Neural progenitor cell (in vitro differentiated cells): ENCODE measurements at regions not wholly inside any gene's neighbourhood (a gene's known extent, or its start where the extent isn't known, plus 50 kb on each side); places are given as distances from the start of the nearest gene placed in this dataset.
A peak's percentile ranks its signal among the peaks of the same experiment; 100 is the strongest.
"Not testable (repeated sequence)": the region's sequence is repeated elsewhere in the genome, so short reads cannot be mapped to it uniquely, and the experiment has no call there.

Source experiments
- DNase-seq: peaks from one replicate; pipeline ENCODE4 v3.0.0-alpha.2; 2016; ENCODE audit warnings: low spot score
- H2AFZ ChIP-seq: fragments of 200-600 bp; sonication (generic); replicated peaks from 2 replicates; pipeline ENCODE4 v1.6.1; 2016; ENCODE audit warnings: antibody characterized with exemption
- H3F3A ChIP-seq: fragments of 200-600 bp; sonication (generic); 2 replicates; pipeline ENCODE4 v1.6.1; 2016; ENCODE audit warnings: antibody characterized with exemption, low read depth
- H3K27ac ChIP-seq: fragments of 200-600 bp; sonication (generic); 2 replicates; pipeline ENCODE4 v1.5.1; 2016; ENCODE audit warnings: mild to moderate bottlenecking
- H3K27me3 ChIP-seq: fragments of 200-600 bp; sonication (generic); 2 replicates; pipeline ENCODE4 v1.6.1; 2016; ENCODE audit warnings: mild to moderate bottlenecking, moderate library complexity
- H3K36me3 ChIP-seq: fragments of 200-600 bp; sonication (generic); 2 replicates; pipeline ENCODE4 v1.5.1; 2016
- H3K4me1 ChIP-seq: fragments of 200-600 bp; sonication (generic); 2 replicates; pipeline ENCODE4 v1.6.1; 2016; ENCODE audit warnings: mixed run types
- H3K4me2 ChIP-seq: fragments of 200-600 bp; sonication (generic); 2 replicates; pipeline ENCODE4 v1.6.1; 2016
- H3K4me3 ChIP-seq: fragments of 200-600 bp; sonication (generic); 2 replicates; pipeline ENCODE4 v1.5.1; 2016
- H3K79me2 ChIP-seq: fragments of 200-600 bp; sonication (generic); 2 replicates; pipeline ENCODE4 v1.6.1; 2016; ENCODE audit warnings: low read depth
- H3K9ac ChIP-seq: fragments of 200-600 bp; sonication (generic); 2 replicates; pipeline ENCODE4 v1.6.1; 2016
- H3K9me3 ChIP-seq: fragments of 200-600 bp; sonication (generic); 2 replicates; pipeline ENCODE4 v1.5.1; 2016; ENCODE audit warnings: low read depth
- H4K20me1 ChIP-seq: fragments of 200-600 bp; sonication (generic); 2 replicates; pipeline ENCODE4 v1.6.1; 2016; ENCODE audit warnings: low read depth
- H3K27ac Mint-ChIP-seq: 3 replicates; pipeline ENCODE4 v1.8.0; 2021; ENCODE audit warnings: mixed read lengths
- H3K27me3 Mint-ChIP-seq: 2 replicates; pipeline ENCODE4 v1.8.0; 2022; ENCODE audit warnings: low read depth, mild to moderate bottlenecking, inconsistent platforms, moderate library complexity, mixed read lengths; ENCODE audit not compliant: insufficient read depth
- H3K36me3 Mint-ChIP-seq: 3 replicates; pipeline ENCODE4 v1.8.0; 2021; ENCODE audit warnings: mixed read lengths
- H3K4me1 Mint-ChIP-seq: 3 replicates; pipeline ENCODE4 v1.8.0; 2021; ENCODE audit warnings: mixed read lengths
- H3K4me3 Mint-ChIP-seq: 3 replicates; pipeline ENCODE4 v1.8.0; 2021; ENCODE audit warnings: mild to moderate bottlenecking, moderate library complexity, mixed read lengths
- H3K9me3 Mint-ChIP-seq: 3 replicates; pipeline ENCODE4 v1.8.0; 2020; ENCODE audit warnings: mixed read lengths
- EZH2 ChIP-seq: fragments of 200-600 bp; sonication (generic); IDR thresholded peaks from 2 replicates; pipeline ENCODE4 v1.6.1; 2017; ENCODE audit warnings: antibody characterized with exemption, mild to moderate bottlenecking, moderate library complexity
- EZH2phosphoT487 ChIP-seq: fragments of 200-600 bp; sonication (generic); IDR thresholded peaks from 2 replicates; pipeline ENCODE4 v1.6.1; 2017; ENCODE audit warnings: antibody characterized with exemption
- TF ChIP-seq, protein P1 (sequence below): fragments of 200-600 bp; sonication (generic); IDR thresholded peaks from 2 replicates; pipeline ENCODE4 v1.5.1; 2017; ENCODE audit warnings: antibody characterized with exemption, mild to moderate bottlenecking

DNA sequence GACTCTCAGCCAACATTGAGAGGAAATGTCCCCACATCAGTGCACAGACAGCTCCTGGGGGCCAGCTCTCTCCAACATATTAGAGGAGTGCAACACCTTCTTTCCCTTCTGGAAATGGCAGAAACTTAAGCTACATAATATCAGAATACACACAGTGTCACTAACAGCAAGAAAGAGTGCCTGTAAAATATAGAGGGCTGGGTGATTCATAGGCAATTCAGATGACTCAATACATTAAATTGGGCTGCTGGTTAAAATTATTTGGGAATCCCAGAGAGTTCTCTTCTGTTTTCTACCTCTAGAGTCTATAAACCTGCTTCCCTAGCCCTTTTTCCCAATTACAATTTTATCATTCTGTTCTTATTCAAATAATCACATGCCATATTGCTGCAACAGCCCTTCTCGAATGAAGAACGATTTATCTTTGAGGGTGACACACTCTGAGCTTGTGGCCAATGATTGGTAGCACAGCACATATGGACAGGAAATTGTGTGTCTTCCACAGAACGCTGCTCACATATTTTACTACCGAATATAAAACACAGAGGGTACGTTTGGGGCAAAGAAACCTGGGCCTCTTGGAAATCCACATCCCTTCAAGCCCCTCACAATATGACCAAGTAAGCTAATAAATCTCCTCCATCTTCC, 381.2 kb downstream of the MBD2 start:
- DNase-seq: no peak
- Histone ChIP-seq H3F3A (no peaks in the 10 kb centered on the region), H3K4me3 (no peak overlapping the region), H2AFZ (no peak overlapping the region), H3K27me3 (no peaks in the 10 kb centered on the region), H3K9ac (no peak overlapping the region), H4K20me1 (no peaks in the 10 kb centered on the region), H3K9me3 (no peaks in the 10 kb centered on the region), H3K27ac (no peak overlapping the region), H3K36me3 (no peaks in the 10 kb centered on the region), H3K4me1 (no peaks in the 10 kb centered on the region), H3K79me2 (no peaks in the 10 kb centered on the region), H3K4me2 (no peak overlapping the region)
- Mint-ChIP-seq H3K27ac (no peak overlapping the region), H3K9me3 (peaks cover 5% of the 10 kb centered on the region), H3K36me3 (no peaks in the 10 kb centered on the region), H3K4me1 (no peaks in the 10 kb centered on the region), H3K4me3 (no peak overlapping the region), H3K27me3 (no peaks in the 10 kb centered on the region)
- TF ChIP-seq EZH2: no peak
- TF ChIP-seq, protein P1, sequence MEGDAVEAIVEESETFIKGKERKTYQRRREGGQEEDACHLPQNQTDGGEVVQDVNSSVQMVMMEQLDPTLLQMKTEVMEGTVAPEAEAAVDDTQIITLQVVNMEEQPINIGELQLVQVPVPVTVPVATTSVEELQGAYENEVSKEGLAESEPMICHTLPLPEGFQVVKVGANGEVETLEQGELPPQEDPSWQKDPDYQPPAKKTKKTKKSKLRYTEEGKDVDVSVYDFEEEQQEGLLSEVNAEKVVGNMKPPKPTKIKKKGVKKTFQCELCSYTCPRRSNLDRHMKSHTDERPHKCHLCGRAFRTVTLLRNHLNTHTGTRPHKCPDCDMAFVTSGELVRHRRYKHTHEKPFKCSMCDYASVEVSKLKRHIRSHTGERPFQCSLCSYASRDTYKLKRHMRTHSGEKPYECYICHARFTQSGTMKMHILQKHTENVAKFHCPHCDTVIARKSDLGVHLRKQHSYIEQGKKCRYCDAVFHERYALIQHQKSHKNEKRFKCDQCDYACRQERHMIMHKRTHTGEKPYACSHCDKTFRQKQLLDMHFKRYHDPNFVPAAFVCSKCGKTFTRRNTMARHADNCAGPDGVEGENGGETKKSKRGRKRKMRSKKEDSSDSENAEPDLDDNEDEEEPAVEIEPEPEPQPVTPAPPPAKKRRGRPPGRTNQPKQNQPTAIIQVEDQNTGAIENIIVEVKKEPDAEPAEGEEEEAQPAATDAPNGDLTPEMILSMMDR: no peak
- TF ChIP-seq EZH2phosphoT487: no peak

DNA sequence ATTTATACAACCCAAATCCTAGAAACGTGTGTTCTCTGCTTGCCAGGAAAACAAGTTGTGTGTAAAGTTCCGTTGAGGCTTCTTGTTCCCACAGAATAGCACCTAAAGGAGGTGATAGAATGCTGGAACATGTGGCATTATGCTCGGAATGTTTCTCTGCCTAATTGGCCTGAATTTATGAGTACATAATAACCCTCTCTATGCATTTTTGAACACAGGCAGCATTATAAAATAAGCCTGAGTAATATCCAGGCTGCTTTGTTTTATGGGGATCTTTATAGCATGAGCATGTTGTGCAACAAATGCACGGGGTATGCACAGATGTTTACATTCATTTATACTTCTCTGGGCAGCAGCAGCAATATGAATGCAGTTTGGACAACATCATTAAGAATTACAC, 385.7 kb downstream of the MBD2 start:
- no peak overlapping the region for H3K9ac ChIP-seq
- no peaks in the 10 kb centered on the region for H3K36me3 Mint-ChIP-seq
- H3K36me3 ChIP-seq: peaks cover 5% of the 10 kb centered on the region
- no peak for DNase-seq
- peaks cover 22% of the 10 kb centered on the region for H3K9me3 Mint-ChIP-seq
- peak overlapping the region; percentile 15 for H2AFZ ChIP-seq
- no peaks in the 10 kb centered on the region for H3K4me1 ChIP-seq
- no peaks in the 10 kb centered on the region for H3K27me3 ChIP-seq
- no peak overlapping the region for H3K4me2 ChIP-seq
- H3K27ac Mint-ChIP-seq: no peak overlapping the region
- H3F3A ChIP-seq: no peaks in the 10 kb centered on the region
- H3K27me3 Mint-ChIP-seq: no peaks in the 10 kb centered on the region
- H3K4me1 Mint-ChIP-seq: no peaks in the 10 kb centered on the region
- no peak overlapping the region for H3K4me3 Mint-ChIP-seq
- TF ChIP-seq EZH2 (no peak), EZH2phosphoT487 (no peak)
- TF ChIP-seq, protein P1: no peak
- H3K27ac ChIP-seq: no peak overlapping the region
- H3K4me3 ChIP-seq: no peak overlapping the region
- peaks cover 6% of the 10 kb centered on the region for H3K9me3 ChIP-seq
- no peaks in the 10 kb centered on the region for H4K20me1 ChIP-seq
- H3K79me2 ChIP-seq: no peaks in the 10 kb centered on the region

DNA sequence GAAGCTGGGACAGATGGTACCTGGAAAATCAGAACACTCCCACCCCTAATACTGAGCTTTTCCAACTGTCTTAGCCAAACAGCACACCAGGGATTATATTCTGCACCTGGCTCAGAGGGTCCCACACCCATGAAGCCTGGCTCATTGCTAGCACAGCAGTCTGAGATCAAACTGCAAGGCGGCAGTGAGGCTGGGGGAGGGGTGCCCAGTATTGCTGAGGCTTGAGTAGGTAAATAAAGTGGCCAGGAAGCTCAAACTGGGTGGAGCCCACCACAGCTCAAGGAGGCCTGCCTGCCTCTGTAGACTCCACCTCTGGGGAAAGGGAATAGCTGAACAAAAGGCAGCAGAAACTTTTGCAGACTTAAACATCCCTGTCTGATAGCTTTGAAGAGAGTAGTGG, 403.3 kb downstream of the MBD2 start:
- not testable (repeated sequence) for DNase-seq, H3K4me3 ChIP-seq, H3K4me1 ChIP-seq, H3K36me3 ChIP-seq, H3F3A ChIP-seq, H4K20me1 ChIP-seq, H3K9ac ChIP-seq, H3K4me2 ChIP-seq, H3K79me2 ChIP-seq, H3K4me3 Mint-ChIP-seq, H3K4me1 Mint-ChIP-seq, H3K9me3 ChIP-seq, H3K27ac Mint-ChIP-seq, H3K27me3 ChIP-seq, H3K27me3 Mint-ChIP-seq, H3K36me3 Mint-ChIP-seq, H3K27ac ChIP-seq
- H2AFZ ChIP-seq: peak overlapping the region; percentile 59
- H3K9me3 Mint-ChIP-seq: peaks cover 19% of the 10 kb centered on the region

DNA sequence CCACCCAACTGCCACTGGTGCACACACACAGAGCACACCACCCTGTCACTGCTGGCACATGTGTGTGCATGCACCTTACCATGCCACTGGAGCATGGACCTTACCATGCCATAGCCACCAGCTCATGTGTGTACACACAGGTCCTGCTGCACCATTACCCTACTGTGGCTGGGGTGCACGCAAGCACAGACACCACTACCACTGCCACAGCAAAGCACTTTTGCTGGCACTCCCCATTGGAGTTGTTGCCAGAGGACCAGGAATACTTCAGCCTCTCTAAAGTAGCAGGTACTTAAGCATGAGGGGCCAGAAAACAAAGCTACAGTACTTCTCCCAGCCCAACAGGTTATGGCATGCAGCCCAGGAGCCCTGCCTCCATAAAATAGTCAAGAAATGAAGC, 404.8 kb downstream of the MBD2 start:
- Histone ChIP-seq H3K27me3 (no peaks in the 10 kb centered on the region), H2AFZ (no peak overlapping the region), H3K9me3 (no peaks in the 10 kb centered on the region), H3K27ac (no peak overlapping the region), H3F3A (no peaks in the 10 kb centered on the region), H3K4me3 (no peak overlapping the region), H4K20me1 (no peaks in the 10 kb centered on the region), H3K36me3 (no peaks in the 10 kb centered on the region), H3K79me2 (no peaks in the 10 kb centered on the region), H3K4me2 (no peak overlapping the region), H3K9ac (no peak overlapping the region), H3K4me1 (peaks cover 4% of the 10 kb centered on the region)
- no peak overlapping the region for H3K27ac Mint-ChIP-seq
- H3K4me3 Mint-ChIP-seq: no peak overlapping the region
- TF ChIP-seq EZH2phosphoT487 (no peak), EZH2 (no peak)
- TF ChIP-seq, protein P1: no peak
- DNase-seq: no peak
- H3K36me3 Mint-ChIP-seq: no peaks in the 10 kb centered on the region
- no peaks in the 10 kb centered on the region for H3K27me3 Mint-ChIP-seq
- H3K9me3 Mint-ChIP-seq: peaks cover 16% of the 10 kb centered on the region
- H3K4me1 Mint-ChIP-seq: peaks cover 5% of the 10 kb centered on the region
